ENCODE measurements at regions not wholly inside any gene's neighbourhood (a gene's known extent, or its start where the extent isn't known, plus 50 kb on each side); places are given as distances from the start of the nearest gene placed in this dataset.

GRCh38 chr6:12431023-12431422 is 140.9 kb downstream of the EDN1 start:
- no peak for DNase-seq

- no peak for DNase-seq
Observed at GRCh38 chr6:12436224-12436623, 146.1 kb downstream of the EDN1 start.

GRCh38 chr6:12436683-12437082 is 146.5 kb downstream of the EDN1 start:
- no peak for DNase-seq

GRCh38 chr6:12439296-12439695 is 149.1 kb downstream of the EDN1 start:
- no peak for DNase-seq

GRCh38 chr6:12440981-12441380 is 150.8 kb downstream of the EDN1 start:
- DNase-seq = no peak

- no peak for DNase-seq
Observed at GRCh38 chr6:12442455-12442854, 152.3 kb downstream of the EDN1 start.

GRCh38 chr6:12446394-12446793 is 156.2 kb downstream of the EDN1 start:
- DNase-seq = no peak

- DNase-seq = no peak
Observed at GRCh38 chr6:12449447-12449846, 159.3 kb downstream of the EDN1 start.

GRCh38 chr6:12450467-12450866 is 160.3 kb downstream of the EDN1 start:
- no peak for DNase-seq

- no peak for DNase-seq
Observed at GRCh38 chr6:12456343-12456742, 166.2 kb downstream of the EDN1 start.

GRCh38 chr6:12457094-12457493 is 166.9 kb downstream of the EDN1 start:
- DNase-seq = no peak

GRCh38 chr6:12458558-12458957 is 168.4 kb downstream of the EDN1 start:
- no peak for DNase-seq

GRCh38 chr6:12459945-12460661 is 169.9 kb downstream of the EDN1 start:
- DNase-seq = no peak

GRCh38 chr6:12467706-12468670 is 177.8 kb downstream of the EDN1 start:
- DNase-seq = no peak

- DNase-seq = no peak
Observed at GRCh38 chr6:12472601-12473038, 182.5 kb downstream of the EDN1 start.

- peak; percentile 3 for DNase-seq
Observed at GRCh38 chr6:12473494-12473893, 183.3 kb downstream of the EDN1 start.

GRCh38 chr6:12474167-12475140 is 184.3 kb downstream of the EDN1 start:
- no peak for DNase-seq

- no peak for DNase-seq
Observed at GRCh38 chr6:12476484-12476883, 186.3 kb downstream of the EDN1 start.

- DNase-seq = no peak
Observed at GRCh38 chr6:12477616-12478015, 187.5 kb downstream of the EDN1 start.

- no peak for DNase-seq
Observed at GRCh38 chr6:12478921-12479320, 188.8 kb downstream of the EDN1 start.

GRCh38 chr6:12479451-12479850 is 189.3 kb downstream of the EDN1 start:
- no peak for DNase-seq

- DNase-seq = no peak
Observed at GRCh38 chr6:12479881-12480280, 189.7 kb downstream of the EDN1 start.

- DNase-seq = no peak
Observed at GRCh38 chr6:12480379-12480778, 190.2 kb downstream of the EDN1 start.

Measured in NCI-H69 (cell line).